Liver (tissue), 3 donors: ENCODE measurements at regions not wholly inside any gene's neighbourhood (a gene's known extent, or its start where the extent isn't known, plus 50 kb on each side); places are given as distances from the start of the nearest gene placed in this dataset.

ENCODE experiments used
- FOXA1 ChIP-seq: IDR thresholded peaks from 2 replicates; pipeline ENCODE4 v1.6.1; 2016; ENCODE audit warnings: antibody characterized with exemption
- FOXA2 ChIP-seq: IDR thresholded peaks from 2 replicates; pipeline ENCODE4 v1.6.1; 2016; ENCODE audit warnings: antibody characterized with exemption
- GABPA ChIP-seq, 2 donors: IDR thresholded peaks in 1 of 2; conservative IDR thresholded peaks in 1 of 2; 2 replicates each; pipeline ENCODE4 v1.6.1; 2016; ENCODE audit warnings: antibody characterized with exemption in 2 of 2, mild to moderate bottlenecking in 1 of 2, moderate library complexity in 1 of 2
- HNF4G ChIP-seq: IDR thresholded peaks from 2 replicates; pipeline ENCODE4 v1.6.1; 2016; ENCODE audit warnings: antibody characterized with exemption
- JUND ChIP-seq, 2 donors: IDR thresholded peaks; 2 replicates each; pipeline ENCODE4 v1.6.1; 2016; ENCODE audit warnings: antibody characterized with exemption in 2 of 2
- NR2F2 ChIP-seq: IDR thresholded peaks from 2 replicates; pipeline ENCODE4 v1.6.1; 2016; ENCODE audit warnings: antibody characterized with exemption
- RXRA ChIP-seq, 2 donors: IDR thresholded peaks; 2 replicates each; pipeline ENCODE4 v1.6.1; 2017 to 2018; ENCODE audit warnings: antibody characterized with exemption in 2 of 2, mild to moderate bottlenecking in 1 of 2
- SP1 ChIP-seq: IDR thresholded peaks from 2 replicates; pipeline ENCODE4 v1.6.1; 2018; ENCODE audit warnings: antibody characterized with exemption, mild to moderate bottlenecking
- TAF1 ChIP-seq: conservative IDR thresholded peaks from 2 replicates; pipeline ENCODE4 v1.6.1; 2016; ENCODE audit warnings: antibody characterized with exemption, mild to moderate bottlenecking
- TF ChIP-seq, protein P1 (sequence below): fragments of 150-350 bp; IDR thresholded peaks from 2 replicates; pipeline ENCODE4 v1.5.1; 2017; ENCODE audit warnings: improper control_type of control experiment, low read depth, low read length; ENCODE audit not compliant: missing input control
- TF ChIP-seq, protein P2 (sequence below): IDR thresholded peaks from 2 replicates; pipeline ENCODE4 v1.6.1; 2016; ENCODE audit warnings: antibody characterized with exemption, mild to moderate bottlenecking
- TF ChIP-seq, protein P3 (sequence below): IDR thresholded peaks from 2 replicates; pipeline ENCODE4 v1.6.1; 2016; ENCODE audit warnings: antibody characterized with exemption
- TF ChIP-seq, protein P4 (sequence below): IDR thresholded peaks from 2 replicates; pipeline ENCODE4 v1.6.1; 2016; ENCODE audit warnings: antibody characterized with exemption
- donor health status: healthy.
- donor health status: healthy.

DNA sequence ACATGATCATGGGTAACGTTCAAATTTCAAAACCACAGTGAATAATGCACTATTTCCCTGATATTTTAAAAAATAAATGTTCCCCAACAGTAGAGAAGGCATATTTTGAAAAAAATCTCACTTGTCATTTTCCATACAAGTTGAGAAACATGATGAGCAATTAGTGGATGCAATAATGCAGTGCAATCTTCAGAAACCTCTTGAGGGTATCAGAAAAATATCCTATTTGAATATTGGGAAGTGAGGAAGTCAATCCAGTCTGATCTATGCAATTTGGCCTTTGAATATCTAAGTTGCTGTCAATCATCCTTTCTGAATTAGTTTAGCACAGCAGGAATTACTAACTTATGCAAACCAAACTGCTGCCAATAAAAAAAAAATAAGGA lies 776.8 kb downstream of the PCDH18 start:
- TF ChIP-seq, protein P1, sequence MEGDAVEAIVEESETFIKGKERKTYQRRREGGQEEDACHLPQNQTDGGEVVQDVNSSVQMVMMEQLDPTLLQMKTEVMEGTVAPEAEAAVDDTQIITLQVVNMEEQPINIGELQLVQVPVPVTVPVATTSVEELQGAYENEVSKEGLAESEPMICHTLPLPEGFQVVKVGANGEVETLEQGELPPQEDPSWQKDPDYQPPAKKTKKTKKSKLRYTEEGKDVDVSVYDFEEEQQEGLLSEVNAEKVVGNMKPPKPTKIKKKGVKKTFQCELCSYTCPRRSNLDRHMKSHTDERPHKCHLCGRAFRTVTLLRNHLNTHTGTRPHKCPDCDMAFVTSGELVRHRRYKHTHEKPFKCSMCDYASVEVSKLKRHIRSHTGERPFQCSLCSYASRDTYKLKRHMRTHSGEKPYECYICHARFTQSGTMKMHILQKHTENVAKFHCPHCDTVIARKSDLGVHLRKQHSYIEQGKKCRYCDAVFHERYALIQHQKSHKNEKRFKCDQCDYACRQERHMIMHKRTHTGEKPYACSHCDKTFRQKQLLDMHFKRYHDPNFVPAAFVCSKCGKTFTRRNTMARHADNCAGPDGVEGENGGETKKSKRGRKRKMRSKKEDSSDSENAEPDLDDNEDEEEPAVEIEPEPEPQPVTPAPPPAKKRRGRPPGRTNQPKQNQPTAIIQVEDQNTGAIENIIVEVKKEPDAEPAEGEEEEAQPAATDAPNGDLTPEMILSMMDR: no peak
- TF ChIP-seq, protein P2, sequence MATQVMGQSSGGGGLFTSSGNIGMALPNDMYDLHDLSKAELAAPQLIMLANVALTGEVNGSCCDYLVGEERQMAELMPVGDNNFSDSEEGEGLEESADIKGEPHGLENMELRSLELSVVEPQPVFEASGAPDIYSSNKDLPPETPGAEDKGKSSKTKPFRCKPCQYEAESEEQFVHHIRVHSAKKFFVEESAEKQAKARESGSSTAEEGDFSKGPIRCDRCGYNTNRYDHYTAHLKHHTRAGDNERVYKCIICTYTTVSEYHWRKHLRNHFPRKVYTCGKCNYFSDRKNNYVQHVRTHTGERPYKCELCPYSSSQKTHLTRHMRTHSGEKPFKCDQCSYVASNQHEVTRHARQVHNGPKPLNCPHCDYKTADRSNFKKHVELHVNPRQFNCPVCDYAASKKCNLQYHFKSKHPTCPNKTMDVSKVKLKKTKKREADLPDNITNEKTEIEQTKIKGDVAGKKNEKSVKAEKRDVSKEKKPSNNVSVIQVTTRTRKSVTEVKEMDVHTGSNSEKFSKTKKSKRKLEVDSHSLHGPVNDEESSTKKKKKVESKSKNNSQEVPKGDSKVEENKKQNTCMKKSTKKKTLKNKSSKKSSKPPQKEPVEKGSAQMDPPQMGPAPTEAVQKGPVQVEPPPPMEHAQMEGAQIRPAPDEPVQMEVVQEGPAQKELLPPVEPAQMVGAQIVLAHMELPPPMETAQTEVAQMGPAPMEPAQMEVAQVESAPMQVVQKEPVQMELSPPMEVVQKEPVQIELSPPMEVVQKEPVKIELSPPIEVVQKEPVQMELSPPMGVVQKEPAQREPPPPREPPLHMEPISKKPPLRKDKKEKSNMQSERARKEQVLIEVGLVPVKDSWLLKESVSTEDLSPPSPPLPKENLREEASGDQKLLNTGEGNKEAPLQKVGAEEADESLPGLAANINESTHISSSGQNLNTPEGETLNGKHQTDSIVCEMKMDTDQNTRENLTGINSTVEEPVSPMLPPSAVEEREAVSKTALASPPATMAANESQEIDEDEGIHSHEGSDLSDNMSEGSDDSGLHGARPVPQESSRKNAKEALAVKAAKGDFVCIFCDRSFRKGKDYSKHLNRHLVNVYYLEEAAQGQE: no peak
- TF ChIP-seq TAF1 (no peak), NR2F2 (no peak), RXRA (IDR thresholded peaks at IDR 0.05) (no peak), FOXA2 (no peak), HNF4G (no peak), GABPA (IDR thresholded peaks at IDR 0.05 in 1 of 2, conservative IDR thresholded peaks at IDR 0.05 in 1 of 2) (no peak), JUND (IDR thresholded peaks at IDR 0.05) (no peak), FOXA1 (no peak), SP1 (no peak)
- TF ChIP-seq, protein P3, sequence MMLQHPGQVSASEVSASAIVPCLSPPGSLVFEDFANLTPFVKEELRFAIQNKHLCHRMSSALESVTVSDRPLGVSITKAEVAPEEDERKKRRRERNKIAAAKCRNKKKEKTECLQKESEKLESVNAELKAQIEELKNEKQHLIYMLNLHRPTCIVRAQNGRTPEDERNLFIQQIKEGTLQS: no peak
- TF ChIP-seq, protein P4, sequence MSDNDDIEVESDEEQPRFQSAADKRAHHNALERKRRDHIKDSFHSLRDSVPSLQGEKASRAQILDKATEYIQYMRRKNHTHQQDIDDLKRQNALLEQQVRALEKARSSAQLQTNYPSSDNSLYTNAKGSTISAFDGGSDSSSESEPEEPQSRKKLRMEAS: no peak
